Uterus (tissue), 3 donors: ENCODE measurements at regions not wholly inside any gene's neighbourhood (a gene's known extent, or its start where the extent isn't known, plus 50 kb on each side); places are given as distances from the start of the nearest gene placed in this dataset.

Experiments
- DNase-seq, 2 donors: peaks; one replicate each; pipeline ENCODE4 v3.0.0-alpha.2; 2019 to 2020
- H3K27ac ChIP-seq, 2 donors: fragments of 200-600 bp; sonication (generic); 1 replicate in 1 of 2; 2 replicates in 1 of 2; pipeline ENCODE4 v1.5.1; 2016 to 2018
- H3K27me3 ChIP-seq, 2 donors: fragments of 200-600 bp; sonication (generic); one replicate each; pipeline ENCODE4 v1.5.1; 2018 to 2019; ENCODE audit warnings: control low read depth in 1 of 2
- H3K36me3 ChIP-seq, 2 donors: fragments of 200-600 bp; sonication (generic); one replicate each; pipeline ENCODE4 v1.5.1; 2019; ENCODE audit warnings: control low read depth in 1 of 2
- H3K4me1 ChIP-seq, 2 donors: fragments of 200-600 bp; sonication (generic); one replicate each; pipeline ENCODE4 v1.5.1; 2018 to 2019; ENCODE audit warnings: control low read depth in 1 of 2
- H3K4me3 ChIP-seq, 2 donors: fragments of 200-600 bp; sonication (generic); 1 replicate in 1 of 2; 2 replicates in 1 of 2; pipeline ENCODE4 v1.5.1; 2018 to 2019; ENCODE audit warnings: mild to moderate bottlenecking in 1 of 2
- H3K9me3 ChIP-seq, 2 donors: fragments of 200-600 bp; sonication (generic); one replicate each; pipeline ENCODE4 v1.5.1; 2019; ENCODE audit warnings: control low read depth in 1 of 2
- CTCF ChIP-seq, 4 experiments: fragments of 200-600 bp in 2 of 4; fragments of 450-650 bp in 2 of 4; sonication (generic) in 2 of 4; IDR thresholded peaks; one replicate each; pipeline ENCODE4 v1.5.1; 2016 to 2019; ENCODE audit warnings: antibody characterized with exemption in 4 of 4, mild to moderate bottlenecking in 2 of 4, moderate library complexity in 1 of 4
- POLR2A ChIP-seq, 2 donors: fragments of 450-650 bp; IDR thresholded peaks; one replicate each; pipeline ENCODE4 v1.6.1; 2016; ENCODE audit warnings: antibody characterized with exemption in 2 of 2, mild to moderate bottlenecking in 1 of 2, moderate library complexity in 1 of 2
- intact Hi-C: fragments of 100-400 bp; cut with DNase I; formaldehyde crosslinking; loops from one replicate; pipeline ENCODE4 v1.15.1; 2023; ENCODE audit warnings: low total_unique reads
- donor health status: DM: yes; HTN: yes; CAD: no.

GRCh38 chr12:69161829-69162228 is 77.5 kb upstream of the CPSF6 start:
- Histone ChIP-seq H3K36me3 (no peaks in the 10 kb centered on the region), H3K9me3 (no peaks in the 10 kb centered on the region), H3K27ac (no peak overlapping the region), H3K4me3 (no peak overlapping the region), H3K27me3 (no peaks in the 10 kb centered on the region), H3K4me1 (no peaks in the 10 kb centered on the region)
- no peak for DNase-seq
- TF ChIP-seq POLR2A (IDR thresholded peaks at IDR 0.05) = no peak
- no peak for TF ChIP-seq CTCF (IDR thresholded peaks at IDR 0.05)
- intact Hi-C loops = no loop called here

GRCh38 chr12:69163681-69164362 is 75.5 kb upstream of the CPSF6 start:
- Histone ChIP-seq H3K27me3 (no peaks in the 10 kb centered on the region), H3K27ac (no peak overlapping the region), H3K36me3 (no peaks in the 10 kb centered on the region), H3K4me1 (no peaks in the 10 kb centered on the region), H3K4me3 (no peak overlapping the region), H3K9me3 (no peaks in the 10 kb centered on the region)
- no peak for DNase-seq
- no peak for TF ChIP-seq CTCF (IDR thresholded peaks at IDR 0.05)
- no peak for TF ChIP-seq POLR2A (IDR thresholded peaks at IDR 0.05)
- intact Hi-C loops = no loop called here

- H3K4me1 ChIP-seq = no peaks in the 10 kb centered on the region
- no peaks in the 10 kb centered on the region for H3K9me3 ChIP-seq
- no peaks in the 10 kb centered on the region for H3K27me3 ChIP-seq
- intact Hi-C loops = no loop called here
- DNase-seq = no peak
- no peak for TF ChIP-seq POLR2A (IDR thresholded peaks at IDR 0.05)
- TF ChIP-seq CTCF (IDR thresholded peaks at IDR 0.05) = no peak
- no peak overlapping the region for H3K27ac ChIP-seq
- H3K4me3 ChIP-seq = no peak overlapping the region
- no peaks in the 10 kb centered on the region for H3K36me3 ChIP-seq
Measured at GRCh38 chr12:69167648-69168165, 71.7 kb upstream of the CPSF6 start.

- H3K27ac ChIP-seq = no peak overlapping the region
- no peaks in the 10 kb centered on the region for H3K27me3 ChIP-seq
- H3K4me1 ChIP-seq = no peaks in the 10 kb centered on the region
- H3K4me3 ChIP-seq = no peak overlapping the region
- DNase-seq = no peak
- no peaks in the 10 kb centered on the region for H3K9me3 ChIP-seq
- TF ChIP-seq CTCF (IDR thresholded peaks at IDR 0.05) (no peak), POLR2A (IDR thresholded peaks at IDR 0.05) (no peak)
- intact Hi-C loops = no loop called here
- H3K36me3 ChIP-seq = no peaks in the 10 kb centered on the region
Measured at GRCh38 chr12:69168363-69168762, 71.0 kb upstream of the CPSF6 start.

- Histone ChIP-seq H3K27ac (no peak overlapping the region), H3K36me3 (no peaks in the 10 kb centered on the region), H3K27me3 (no peaks in the 10 kb centered on the region), H3K9me3 (no peaks in the 10 kb centered on the region), H3K4me1 (no peaks in the 10 kb centered on the region), H3K4me3 (no peak overlapping the region)
- no peak for DNase-seq
- intact Hi-C loops = no loop called here
- TF ChIP-seq CTCF (IDR thresholded peaks at IDR 0.05) (no peak), POLR2A (IDR thresholded peaks at IDR 0.05) (no peak)
Measured at GRCh38 chr12:69168828-69169227, 70.5 kb upstream of the CPSF6 start.
